K562 (cell line): ENCODE measurements at regions not wholly inside any gene's neighbourhood (a gene's known extent, or its start where the extent isn't known, plus 50 kb on each side); places are given as distances from the start of the nearest gene placed in this dataset.

Source experiments
- ARNT ChIP-seq, 2 experiments: fragments of 450-650 bp; IDR thresholded peaks; 2 replicates each; pipeline ENCODE4 v1.6.1; 2016; ENCODE audit warnings: mild to moderate bottlenecking in 1 of 2
- CCNT2 ChIP-seq: IDR thresholded peaks from 2 replicates; pipeline ENCODE4 v1.6.1; 2011; ENCODE audit warnings: borderline replicate concordance, low read depth, mild to moderate bottlenecking, moderate library complexity, mixed read lengths, low read length; ENCODE audit not compliant: insufficient read length; ENCODE audit errors: extremely low read depth
- E2F4 ChIP-seq: sonication (generic); formaldehyde crosslinking; IDR thresholded peaks from 2 replicates; pipeline ENCODE4 v1.8.0; 2022; ENCODE audit warnings: mild to moderate bottlenecking, low read depth, missing genetic modification reagents
- ERF ChIP-seq: fragments of 450-650 bp; formaldehyde crosslinking; IDR thresholded peaks from 2 replicates; pipeline ENCODE4 v1.4.0; 2020; ENCODE audit warnings: mild to moderate bottlenecking, mixed read lengths
- GABPA ChIP-seq: fragments of 200-800 bp; sonication (Bioruptor generic); conservative IDR thresholded peaks from 2 replicates; pipeline ENCODE4 v1.6.1; 2016; ENCODE audit warnings: low read depth, missing genetic modification characterization, missing compliant biosample characterization
- JUN ChIP-seq, 2 experiments: sonication (generic) in 1 of 2; formaldehyde crosslinking in 1 of 2; IDR thresholded peaks; 2 replicates each; pipeline versions ENCODE4 v1.6.1 to v1.8.0; 2012 to 2022; ENCODE audit warnings: borderline replicate concordance in 2 of 2, mild to moderate bottlenecking in 2 of 2, improper control_type of control experiment in 1 of 2, low read depth in 1 of 2, low read length in 1 of 2, missing genetic modification reagents in 1 of 2
- KDM4B ChIP-seq, 2 experiments: fragments of 450-650 bp in 1 of 2; sonication (generic) in 1 of 2; IDR thresholded peaks; 2 replicates each; pipeline ENCODE4 v1.6.1; 2016 to 2017; ENCODE audit warnings: borderline replicate concordance in 2 of 2, antibody characterized with exemption in 1 of 2, low read depth in 1 of 2, mild to moderate bottlenecking in 1 of 2
- MAX ChIP-seq: sonication (generic); formaldehyde crosslinking; IDR thresholded peaks from 2 replicates; pipeline ENCODE4 v1.9.0; 2022; ENCODE audit warnings: mild to moderate bottlenecking, missing genetic modification reagents
- MTA3 ChIP-seq: fragments of 450-650 bp; formaldehyde crosslinking; IDR thresholded peaks from 2 replicates; pipeline ENCODE4 v1.6.1; 2017; ENCODE audit warnings: mild to moderate bottlenecking, borderline replicate concordance
- PHTF2 ChIP-seq: fragments of 250-450 bp; sonication (Bioruptor Pico); IDR thresholded peaks from 2 replicates; pipeline ENCODE4 v1.5.0; 2021; ENCODE audit warnings: mild to moderate bottlenecking
- POLR2A ChIP-seq: fragments of 450-650 bp; conservative IDR thresholded peaks from 2 replicates; pipeline ENCODE4 v1.6.1; 2016
- POLR2AphosphoS5 ChIP-seq: IDR thresholded peaks from 2 replicates; pipeline ENCODE4 v1.6.1; 2011; ENCODE audit warnings: mild to moderate bottlenecking, low read depth, low read length, moderate library complexity; ENCODE audit not compliant: control insufficient read depth, insufficient read depth
- ZC3H11A ChIP-seq: IDR thresholded peaks from 2 replicates; pipeline ENCODE4 v1.6.1; 2012; ENCODE audit warnings: low read depth, low read length, improper control_type of control experiment

DNA sequence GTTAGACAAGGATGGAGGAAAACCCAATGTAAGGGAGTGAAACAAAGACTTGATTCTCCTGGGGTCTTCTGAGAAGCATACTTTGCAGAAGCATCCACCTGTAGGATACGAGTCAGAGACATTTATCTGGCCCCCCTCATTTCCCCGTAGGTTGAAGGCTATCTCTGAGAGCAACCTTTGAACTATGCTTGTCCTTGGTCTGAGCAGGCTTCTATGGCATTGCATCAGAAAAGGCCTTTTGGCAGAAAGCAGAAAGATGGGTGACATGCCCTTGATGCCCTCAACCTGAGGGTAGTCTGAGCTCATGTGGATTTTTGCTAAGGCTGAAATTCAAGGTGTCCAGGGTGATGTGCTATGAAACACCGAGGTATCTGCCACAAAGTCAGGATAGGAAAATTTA, 131.6 kb upstream of the SGO1 start:
- TF ChIP-seq MTA3: no peak
- no peak for TF ChIP-seq GABPA (tag)
- TF ChIP-seq ZC3H11A: no peak
- no peak for TF ChIP-seq MAX (CRISPR knock-in tag)
- TF ChIP-seq PHTF2: no peak
- no peak for TF ChIP-seq CCNT2
- TF ChIP-seq ERF (CRISPR knock-in tag): no peak
- no peak for TF ChIP-seq E2F4 (CRISPR knock-in tag)
- no peak for TF ChIP-seq JUN (IDR thresholded peaks at IDR 0.05; ENCODE audit: borderline replicate concordance, low read depth, low read length)
- no peak for TF ChIP-seq JUN (CRISPR knock-in tag; IDR thresholded peaks at IDR 0.05; ENCODE audit: borderline replicate concordance)
- no peak for TF ChIP-seq POLR2A
- TF ChIP-seq POLR2AphosphoS5: no peak
- TF ChIP-seq KDM4B (IDR thresholded peaks at IDR 0.05; ENCODE audit: borderline replicate concordance in 2 of 2, low read depth in 1 of 2): no peak
- TF ChIP-seq ARNT (IDR thresholded peaks at IDR 0.05): no peak
